ENCODE measurements at regions not wholly inside any gene's neighbourhood (a gene's known extent, or its start where the extent isn't known, plus 50 kb on each side); places are given as distances from the start of the nearest gene placed in this dataset.

GRCh38 chr21:35116777-35117176 is 67.7 kb upstream of the RUNX1 start:
- DNase-seq (ENCODE audit: low read depth in 1 of 2, low spot score in 1 of 2) = no peak
- no peak overlapping the region for H3K27ac ChIP-seq (replicated peaks)
- no peak overlapping the region for H3K4me3 ChIP-seq (replicated peaks; ENCODE audit: insufficient read depth, low read length)
- TF ChIP-seq POLR2AphosphoS5 (IDR thresholded peaks at IDR 0.05; ENCODE audit: low read depth) (no peak), SPI1 (IDR thresholded peaks at IDR 0.05; ENCODE audit: borderline replicate concordance, low read depth) (no peak), GABPA (IDR thresholded peaks at IDR 0.05; ENCODE audit: low read depth) (no peak), REST (IDR thresholded peaks at IDR 0.05; ENCODE audit: insufficient replicate concordance, low read depth) (no peak), CTCF (IDR thresholded peaks at IDR 0.05; ENCODE audit: insufficient read depth, low read length) (no peak)
- H3K27me3 ChIP-seq (ENCODE audit: insufficient read depth, poor library complexity, severe bottlenecking) = no peaks in the 10 kb centered on the region

- Histone ChIP-seq H3K27ac (replicated peaks) (no peak overlapping the region), H3K27me3 (ENCODE audit: insufficient read depth, poor library complexity, severe bottlenecking) (no peaks in the 10 kb centered on the region), H3K4me3 (replicated peaks; ENCODE audit: insufficient read depth, low read length) (no peak overlapping the region)
- TF ChIP-seq POLR2AphosphoS5 (IDR thresholded peaks at IDR 0.05; ENCODE audit: low read depth) = no peak
- no peak for TF ChIP-seq REST (IDR thresholded peaks at IDR 0.05; ENCODE audit: insufficient replicate concordance, low read depth)
- TF ChIP-seq GABPA (IDR thresholded peaks at IDR 0.05; ENCODE audit: low read depth) = no peak
- no peak for TF ChIP-seq SPI1 (IDR thresholded peaks at IDR 0.05; ENCODE audit: borderline replicate concordance, low read depth)
- TF ChIP-seq CTCF (IDR thresholded peaks at IDR 0.05; ENCODE audit: insufficient read depth, low read length) = no peak
- DNase-seq (ENCODE audit: low read depth in 1 of 2, low spot score in 1 of 2) = no peak
Measured at GRCh38 chr21:35113064-35113463, 64.0 kb upstream of the RUNX1 start.

- no peak for TF ChIP-seq CTCF (IDR thresholded peaks at IDR 0.05; ENCODE audit: insufficient read depth, low read length)
- no peak for TF ChIP-seq SPI1 (IDR thresholded peaks at IDR 0.05; ENCODE audit: borderline replicate concordance, low read depth)
- no peak for TF ChIP-seq REST (IDR thresholded peaks at IDR 0.05; ENCODE audit: insufficient replicate concordance, low read depth)
- no peak for TF ChIP-seq POLR2AphosphoS5 (IDR thresholded peaks at IDR 0.05; ENCODE audit: low read depth)
- TF ChIP-seq GABPA (IDR thresholded peaks at IDR 0.05; ENCODE audit: low read depth) = no peak
- Histone ChIP-seq H3K27me3 (ENCODE audit: insufficient read depth, poor library complexity, severe bottlenecking) (no peaks in the 10 kb centered on the region), H3K4me3 (replicated peaks; ENCODE audit: insufficient read depth, low read length) (no peak overlapping the region), H3K27ac (replicated peaks) (no peak overlapping the region)
- no peak for DNase-seq (ENCODE audit: low read depth in 1 of 2, low spot score in 1 of 2)
Measured at GRCh38 chr21:35111321-35111930, 62.3 kb upstream of the RUNX1 start.

Measured in HL-60 (cell line).